Mucosa of descending colon (tissue), 3 donors: ENCODE measurements at regions not wholly inside any gene's neighbourhood (a gene's known extent, or its start where the extent isn't known, plus 50 kb on each side); places are given as distances from the start of the nearest gene placed in this dataset.

Source experiments
- ATAC-seq: fragments of 200-7000 bp; cut with Tn5 transposase; one replicate; pipeline ENCODE4 v1.9.1; 2020; ENCODE audit warnings: mild to moderate bottlenecking, moderate library complexity
- DNase-seq, 3 donors: peaks; one replicate each; pipeline ENCODE4 v3.0.0-alpha.2; 2020
- H3K36me3 ChIP-seq: fragments of 200-600 bp; one replicate; pipeline ENCODE4 v1.8.0; 2021; ENCODE audit warnings: low read depth, mild to moderate bottlenecking
- H3K4me1 ChIP-seq: fragments of 200-600 bp; one replicate; pipeline ENCODE4 v1.8.0; 2021; ENCODE audit warnings: low read depth, mild to moderate bottlenecking
- H3K4me3 ChIP-seq: fragments of 200-600 bp; one replicate; pipeline ENCODE4 v1.8.0; 2021; ENCODE audit warnings: mild to moderate bottlenecking
- H3K9me3 ChIP-seq: fragments of 200-600 bp; one replicate; pipeline ENCODE4 v1.8.0; 2021; ENCODE audit warnings: mild to moderate bottlenecking
- intact Hi-C, 2 donors: fragments of 100-400 bp; cut with DNase I in 1 of 2; cut with micrococcal nuclease in 1 of 2; formaldehyde crosslinking; loops; one replicate each; pipeline versions ENCODE4 v1.11.0 to v1.11.1; 2022; cut with DNase I, micrococcal nuclease
- TF ChIP-seq, protein P1 (sequence below): fragments of 200-600 bp; IDR thresholded peaks from one replicate; pipeline ENCODE4 v1.8.0; 2022; ENCODE audit warnings: antibody characterized with exemption, mild to moderate bottlenecking
- donor health status: DM: no; HTN: no; CAD: no; lungs with moderate emphysema.
- donor health status: DM: no; HTN: no; CAD: no.
- donor health status: DM: no; HTN: yes; CAD: no.

DNA sequence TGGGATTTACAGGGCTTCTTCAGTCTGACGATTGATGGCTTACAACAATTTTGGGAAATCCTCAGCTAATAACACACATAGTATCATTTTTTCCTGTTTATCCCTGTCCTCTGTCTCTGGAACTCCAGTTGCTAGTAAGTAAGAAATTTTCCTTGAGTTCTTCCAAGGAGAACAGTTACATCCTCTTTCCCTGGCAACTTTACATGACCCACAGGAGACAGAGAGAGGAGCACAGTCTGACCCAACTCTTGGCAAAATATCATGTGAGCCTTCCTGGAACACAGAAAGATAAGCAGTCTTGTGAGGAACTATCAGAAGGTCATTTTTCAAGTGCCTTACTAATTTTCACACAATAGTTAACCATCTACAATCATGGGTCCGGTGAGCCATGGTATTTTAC lies 578.7 kb upstream of the PABPC4L start:
- ATAC-seq (no peak), DNase-seq (no peak)
- H3K9me3 ChIP-seq = no peaks in the 10 kb centered on the region
- intact Hi-C loops = no loop called here
- H3K4me1 ChIP-seq = no peaks in the 10 kb centered on the region
- no peaks in the 10 kb centered on the region for H3K36me3 ChIP-seq
- H3K4me3 ChIP-seq = no peak overlapping the region
- TF ChIP-seq, protein P1, sequence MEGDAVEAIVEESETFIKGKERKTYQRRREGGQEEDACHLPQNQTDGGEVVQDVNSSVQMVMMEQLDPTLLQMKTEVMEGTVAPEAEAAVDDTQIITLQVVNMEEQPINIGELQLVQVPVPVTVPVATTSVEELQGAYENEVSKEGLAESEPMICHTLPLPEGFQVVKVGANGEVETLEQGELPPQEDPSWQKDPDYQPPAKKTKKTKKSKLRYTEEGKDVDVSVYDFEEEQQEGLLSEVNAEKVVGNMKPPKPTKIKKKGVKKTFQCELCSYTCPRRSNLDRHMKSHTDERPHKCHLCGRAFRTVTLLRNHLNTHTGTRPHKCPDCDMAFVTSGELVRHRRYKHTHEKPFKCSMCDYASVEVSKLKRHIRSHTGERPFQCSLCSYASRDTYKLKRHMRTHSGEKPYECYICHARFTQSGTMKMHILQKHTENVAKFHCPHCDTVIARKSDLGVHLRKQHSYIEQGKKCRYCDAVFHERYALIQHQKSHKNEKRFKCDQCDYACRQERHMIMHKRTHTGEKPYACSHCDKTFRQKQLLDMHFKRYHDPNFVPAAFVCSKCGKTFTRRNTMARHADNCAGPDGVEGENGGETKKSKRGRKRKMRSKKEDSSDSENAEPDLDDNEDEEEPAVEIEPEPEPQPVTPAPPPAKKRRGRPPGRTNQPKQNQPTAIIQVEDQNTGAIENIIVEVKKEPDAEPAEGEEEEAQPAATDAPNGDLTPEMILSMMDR = no peak

DNA sequence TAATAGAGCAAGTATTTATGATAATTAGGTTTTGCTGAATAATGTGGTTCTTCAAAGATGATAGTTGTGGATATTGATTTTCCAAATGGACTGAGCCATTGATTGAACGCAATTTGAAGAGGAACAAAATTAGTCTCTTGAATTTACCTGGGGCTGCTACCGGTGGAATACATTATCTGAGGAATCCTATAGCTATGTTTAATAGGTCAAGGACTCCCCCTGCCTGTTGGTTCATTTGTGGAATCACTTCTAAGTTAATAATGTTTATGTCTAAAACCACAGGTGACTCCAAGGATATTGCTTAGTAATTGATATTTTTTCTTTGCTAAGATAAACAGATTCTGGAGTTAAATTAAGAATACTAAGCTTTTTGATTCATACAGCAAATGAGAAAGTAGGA lies 576.0 kb upstream of the PABPC4L start:
- Histone ChIP-seq H3K4me3 (no peak overlapping the region), H3K9me3 (no peaks in the 10 kb centered on the region), H3K36me3 (no peaks in the 10 kb centered on the region), H3K4me1 (no peaks in the 10 kb centered on the region)
- intact Hi-C loops = no loop called here
- no peak for ATAC-seq
- peak in 1 of 3 donors; percentile 42 for DNase-seq
- TF ChIP-seq, protein P1 = no peak

DNA sequence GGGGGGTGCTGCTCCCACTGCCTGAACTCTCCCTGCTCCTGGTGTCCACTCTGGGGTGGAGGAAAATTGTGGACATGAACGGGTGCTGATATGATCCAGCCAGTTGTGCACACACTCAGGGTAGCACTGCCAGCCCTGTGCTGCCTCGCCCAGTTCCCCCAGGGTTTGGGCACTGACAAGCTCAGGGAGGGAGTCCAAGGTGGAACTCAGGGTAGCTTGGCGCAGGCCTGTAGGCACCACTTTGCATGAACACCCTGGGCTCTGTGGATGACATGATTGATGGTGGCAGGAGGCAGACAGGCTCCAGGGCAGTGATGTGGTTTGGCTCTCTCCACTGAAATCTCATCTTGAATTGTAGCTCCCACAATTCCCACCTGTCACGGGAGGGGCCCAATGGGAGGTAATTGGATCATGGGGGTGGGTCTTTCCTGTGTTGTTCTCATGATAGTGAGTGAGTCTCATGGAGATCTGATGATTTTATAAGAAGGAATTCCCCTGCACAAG lies 572.0 kb upstream of the PABPC4L start:
- no peak for DNase-seq
- Histone ChIP-seq H3K9me3 (no peaks in the 10 kb centered on the region), H3K36me3 (no peaks in the 10 kb centered on the region), H3K4me3 (no peak overlapping the region), H3K4me1 (no peaks in the 10 kb centered on the region)
- no peak for ATAC-seq
- intact Hi-C loops = no loop called here
- TF ChIP-seq, protein P1 = no peak

DNA sequence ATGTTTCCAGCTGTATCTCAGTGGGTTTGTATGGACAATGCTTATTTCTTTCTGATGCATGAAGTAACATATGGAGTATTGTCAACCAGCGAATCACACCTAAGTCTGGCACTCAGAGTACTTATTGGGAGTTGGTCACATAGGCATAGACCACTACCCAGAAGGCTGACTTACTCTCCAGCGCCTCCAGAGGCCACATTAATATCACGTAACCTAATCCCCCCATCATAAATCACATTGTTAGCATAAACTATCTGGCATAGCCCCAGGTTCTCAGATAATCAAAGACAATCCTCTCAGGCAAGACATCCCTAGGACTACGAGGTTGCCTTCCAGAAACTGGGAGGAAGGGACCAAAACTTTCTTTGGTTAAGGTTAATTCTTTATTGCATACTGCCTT lies 560.5 kb upstream of the PABPC4L start:
- DNase-seq (no peak), ATAC-seq (no peak)
- H3K36me3 ChIP-seq = no peaks in the 10 kb centered on the region
- no peak overlapping the region for H3K4me3 ChIP-seq
- intact Hi-C loops = no loop called here
- no peaks in the 10 kb centered on the region for H3K4me1 ChIP-seq
- TF ChIP-seq, protein P1 = no peak
- no peaks in the 10 kb centered on the region for H3K9me3 ChIP-seq

DNA sequence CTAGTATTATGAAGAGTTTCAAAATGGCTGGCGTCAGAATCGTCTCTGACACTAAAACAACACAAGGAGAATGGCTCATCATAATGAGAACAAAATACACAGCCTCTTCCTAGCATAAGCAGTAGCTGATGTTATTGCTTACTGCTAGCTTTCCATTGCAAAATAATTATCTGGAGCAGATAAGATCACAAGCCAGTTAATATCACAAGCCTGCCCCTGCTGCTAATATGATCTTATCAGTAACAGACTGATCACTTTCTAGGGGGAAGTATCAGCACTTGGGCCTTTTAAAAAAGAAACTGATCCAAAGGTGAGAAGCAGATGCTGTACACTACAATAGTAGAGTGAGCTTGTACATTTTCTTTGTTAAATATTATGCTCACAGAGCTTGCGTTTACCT lies 554.8 kb upstream of the PABPC4L start:
- Histone ChIP-seq H3K9me3 (no peaks in the 10 kb centered on the region), H3K36me3 (no peaks in the 10 kb centered on the region), H3K4me1 (no peaks in the 10 kb centered on the region), H3K4me3 (no peak overlapping the region)
- ATAC-seq = no peak
- DNase-seq = no peak
- TF ChIP-seq, protein P1 = no peak
- intact Hi-C loops = no loop called here
